HG02852 (cell line): ENCODE measurements at regions not wholly inside any gene's neighbourhood (a gene's known extent, or its start where the extent isn't known, plus 50 kb on each side); places are given as distances from the start of the nearest gene placed in this dataset.
"Not testable (repeated sequence)": the region's sequence is repeated elsewhere in the genome, so short reads cannot be mapped to it uniquely, and the experiment has no call there.

Experiments
- ATAC-seq: cut with Tn5 transposase; IDR thresholded peaks from one replicate; pipeline ENCODE4 v1.9.1; 2021; ENCODE audit warnings: mild to moderate bottlenecking, moderate library complexity; ENCODE audit not compliant: unreplicated experiment

DNA sequence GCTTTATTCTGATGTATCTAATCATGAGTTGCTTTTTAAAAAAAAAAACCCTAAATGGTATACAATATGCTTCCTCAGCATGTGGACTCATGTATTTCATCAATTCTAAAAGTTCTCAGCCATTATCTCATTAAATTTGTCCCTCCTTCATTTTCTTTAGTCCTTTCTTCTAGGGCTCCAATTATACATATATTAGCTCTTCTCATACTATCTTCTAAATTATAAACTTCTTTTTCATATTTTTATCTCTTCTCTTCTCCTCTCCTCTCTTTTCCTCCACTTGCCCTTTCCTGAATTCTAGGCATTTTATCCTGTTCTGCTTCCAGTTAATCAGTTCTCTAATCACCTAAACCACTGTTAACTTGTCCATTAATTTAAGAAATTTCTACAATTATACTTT is 55.0 kb upstream of the IL33 start:
- no peak for ATAC-seq

DNA sequence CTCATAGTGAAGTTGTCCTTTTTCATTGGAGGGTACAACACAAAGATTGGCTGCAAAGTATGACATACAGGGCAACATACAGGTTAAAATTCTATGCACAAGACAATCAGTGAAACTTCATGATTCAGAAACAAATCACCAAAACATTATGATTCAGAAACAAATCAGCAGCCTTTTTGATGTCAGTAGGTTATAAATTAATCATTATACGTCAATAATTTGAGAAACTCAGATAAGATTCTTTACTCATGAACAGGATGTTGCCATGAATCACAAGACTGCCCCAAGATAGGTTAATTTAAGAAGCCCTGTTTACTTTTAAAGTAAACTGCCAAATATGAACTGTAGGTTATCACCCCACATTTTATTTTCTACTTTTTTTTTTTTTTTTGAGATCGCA is 62.2 kb upstream of the IL33 start:
- ATAC-seq: no peak

DNA sequence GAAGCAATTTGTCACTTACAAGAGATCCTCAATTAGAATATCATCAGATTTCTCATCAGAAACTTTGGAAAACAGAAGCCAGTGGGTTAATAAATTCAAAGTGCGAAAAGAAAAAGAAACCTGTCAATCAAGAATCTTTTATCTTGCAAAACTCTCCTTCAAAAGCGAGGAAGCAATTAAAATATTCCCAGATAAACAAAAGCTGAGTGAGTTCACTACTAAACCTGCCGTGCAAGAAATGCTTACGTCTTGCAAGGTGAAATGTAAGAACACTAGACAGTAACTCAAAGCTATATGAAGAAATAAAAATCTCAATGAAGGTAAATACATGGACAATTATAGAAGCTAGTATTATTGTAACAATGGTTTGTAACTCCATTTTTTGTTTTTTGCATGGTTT is 62.8 kb upstream of the IL33 start:
- ATAC-seq: no peak

DNA sequence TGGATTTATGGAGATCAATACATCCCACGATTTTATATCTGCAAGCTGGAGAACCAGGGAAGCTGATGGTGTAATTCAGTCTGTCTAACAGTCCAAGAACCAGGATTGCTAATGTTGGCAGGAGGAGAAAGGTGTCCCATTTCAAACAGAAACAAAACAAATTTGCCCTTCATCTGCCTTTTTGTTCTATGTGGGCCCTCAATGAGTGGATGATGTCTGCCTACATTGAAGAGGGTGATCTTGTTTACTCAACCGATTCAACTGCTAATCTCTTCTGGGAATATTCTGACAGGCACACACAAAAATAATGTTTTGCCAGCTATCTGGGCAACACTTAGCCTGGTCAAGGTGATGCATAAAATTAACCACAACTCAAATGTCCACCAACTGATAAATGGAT is 65.1 kb upstream of the IL33 start:
- no peak for ATAC-seq

DNA sequence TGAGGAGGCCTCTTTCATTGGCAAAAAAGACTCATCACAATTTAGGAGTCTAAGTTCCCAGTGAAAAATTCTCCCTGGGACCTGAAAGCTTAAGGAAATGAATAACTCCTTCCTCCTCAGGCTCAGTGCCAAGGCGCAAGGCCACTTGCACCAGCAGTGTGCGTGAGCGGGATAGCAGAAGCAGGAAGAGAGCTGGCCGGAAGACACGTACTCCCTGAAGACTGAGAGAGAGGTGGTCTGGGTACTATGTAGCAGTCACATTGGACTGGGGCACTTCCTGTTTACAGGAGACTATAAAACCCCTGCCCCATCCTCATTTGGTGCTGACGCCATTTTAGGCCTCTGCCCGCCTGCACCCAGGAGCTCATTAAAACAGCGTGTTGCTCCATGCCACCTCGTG is 66.3 kb upstream of the IL33 start:
- no peak for ATAC-seq

DNA sequence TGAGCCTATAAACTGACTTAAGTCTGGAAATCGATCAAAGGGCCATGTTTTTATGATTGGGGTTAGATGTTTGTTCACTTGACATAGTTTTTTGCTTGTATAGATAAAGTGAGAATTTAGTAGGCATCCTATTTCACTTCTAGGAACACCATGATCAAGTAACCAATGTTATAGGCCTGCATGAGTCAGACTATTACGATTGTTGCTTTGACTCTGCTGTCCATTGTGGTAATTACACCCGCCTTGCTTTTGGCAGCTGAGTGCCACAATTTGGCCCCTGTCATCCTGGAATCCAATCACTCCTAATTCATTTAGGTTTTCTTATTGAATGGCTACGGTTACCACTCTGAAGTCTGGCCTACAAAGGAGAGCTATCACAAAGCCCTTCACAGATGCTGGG is 67.8 kb upstream of the IL33 start:
- no peak for ATAC-seq

DNA sequence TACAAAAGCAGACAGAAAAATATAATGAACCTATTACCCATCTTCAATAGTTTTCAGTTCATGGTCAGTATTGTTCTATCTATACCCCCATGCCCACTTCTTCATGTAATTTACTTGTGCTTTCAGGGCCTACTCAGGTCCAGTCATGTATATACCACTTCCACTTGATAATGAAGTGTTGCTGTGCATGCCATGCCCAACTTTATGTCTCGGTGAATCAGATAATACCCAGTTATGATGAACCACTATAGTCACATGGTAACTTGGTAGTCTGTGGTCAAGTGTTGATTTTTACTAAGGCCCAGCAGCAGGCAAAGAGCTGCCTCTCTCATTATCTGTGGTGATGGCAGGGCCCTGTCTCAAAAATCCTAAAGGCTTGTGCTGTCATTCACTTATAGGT is 70.7 kb upstream of the IL33 start:
- no peak for ATAC-seq

DNA sequence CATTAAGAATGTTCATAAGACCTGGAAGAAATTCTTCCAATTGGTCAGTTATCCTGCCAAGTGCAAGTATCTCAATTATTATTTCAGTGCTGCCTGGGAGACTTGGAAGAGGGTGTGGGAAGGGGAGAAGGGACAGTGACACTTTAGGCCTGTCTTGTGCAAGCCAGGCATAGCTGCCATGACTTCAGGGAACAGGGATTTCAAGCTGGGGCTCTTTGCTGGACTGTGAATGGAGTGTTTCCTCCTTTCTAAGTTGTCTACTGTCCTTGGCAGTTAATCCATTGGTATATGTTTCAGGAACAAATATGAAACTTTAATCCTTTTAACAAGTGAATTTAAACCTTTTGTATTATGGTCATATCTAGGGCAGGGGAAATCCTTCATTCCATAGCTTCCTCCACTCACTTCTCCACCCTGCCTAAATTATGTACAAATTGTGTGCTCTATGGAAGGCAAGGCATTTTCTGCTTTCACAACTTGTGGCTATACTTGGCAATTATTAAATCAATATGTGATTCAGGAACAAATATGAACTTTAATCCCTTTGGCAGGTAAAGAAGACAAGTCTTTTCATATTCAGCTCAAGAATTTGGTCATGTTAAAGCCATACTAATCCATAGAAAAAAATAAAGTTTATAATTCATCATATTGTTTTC is 72.7 kb upstream of the IL33 start:
- no peak for ATAC-seq

DNA sequence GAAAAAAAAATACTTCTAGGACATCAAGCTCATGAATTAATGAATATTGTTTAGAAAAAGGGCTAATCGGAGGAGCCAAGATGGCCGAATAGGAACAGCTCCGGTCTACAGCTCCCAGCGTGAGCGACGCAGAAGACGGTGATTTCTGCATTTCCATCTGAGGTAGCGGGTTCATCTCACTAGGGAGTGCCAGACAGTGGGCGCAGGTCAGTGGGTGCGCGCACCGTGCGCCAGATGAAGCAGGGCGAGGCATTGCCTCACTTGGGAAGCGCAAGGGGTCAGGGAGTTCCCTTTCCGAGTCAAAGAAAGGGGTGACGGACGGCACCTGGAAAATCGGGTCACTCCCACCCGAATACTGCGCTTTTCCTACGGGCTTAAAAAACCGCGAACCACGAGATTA is 79.8 kb upstream of the IL33 start:
- ATAC-seq: not testable (repeated sequence)

DNA sequence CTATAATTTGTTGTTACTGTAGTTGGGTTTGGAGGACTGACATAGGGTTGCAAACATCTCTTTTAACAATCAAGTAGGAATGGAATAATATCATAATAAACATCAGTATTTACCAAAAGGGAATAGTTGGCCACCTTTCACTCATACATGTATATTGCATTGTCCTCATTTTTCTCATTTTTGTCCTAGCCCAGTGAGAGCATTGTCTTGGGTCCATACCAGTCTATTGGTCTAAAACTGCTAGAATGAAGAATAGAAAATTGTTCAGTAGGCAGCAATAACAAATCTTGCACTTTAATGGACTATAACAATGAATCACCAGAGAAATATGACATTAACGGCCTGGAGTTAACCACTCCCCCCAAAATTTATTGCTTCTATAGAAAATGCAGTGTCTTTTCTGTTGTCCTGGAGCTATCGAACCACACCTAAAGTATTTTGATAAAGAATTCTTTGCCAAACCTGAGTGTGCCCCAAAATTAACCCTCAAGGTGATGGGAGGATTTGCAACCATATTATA is 80.9 kb upstream of the IL33 start:
- ATAC-seq: no peak

DNA sequence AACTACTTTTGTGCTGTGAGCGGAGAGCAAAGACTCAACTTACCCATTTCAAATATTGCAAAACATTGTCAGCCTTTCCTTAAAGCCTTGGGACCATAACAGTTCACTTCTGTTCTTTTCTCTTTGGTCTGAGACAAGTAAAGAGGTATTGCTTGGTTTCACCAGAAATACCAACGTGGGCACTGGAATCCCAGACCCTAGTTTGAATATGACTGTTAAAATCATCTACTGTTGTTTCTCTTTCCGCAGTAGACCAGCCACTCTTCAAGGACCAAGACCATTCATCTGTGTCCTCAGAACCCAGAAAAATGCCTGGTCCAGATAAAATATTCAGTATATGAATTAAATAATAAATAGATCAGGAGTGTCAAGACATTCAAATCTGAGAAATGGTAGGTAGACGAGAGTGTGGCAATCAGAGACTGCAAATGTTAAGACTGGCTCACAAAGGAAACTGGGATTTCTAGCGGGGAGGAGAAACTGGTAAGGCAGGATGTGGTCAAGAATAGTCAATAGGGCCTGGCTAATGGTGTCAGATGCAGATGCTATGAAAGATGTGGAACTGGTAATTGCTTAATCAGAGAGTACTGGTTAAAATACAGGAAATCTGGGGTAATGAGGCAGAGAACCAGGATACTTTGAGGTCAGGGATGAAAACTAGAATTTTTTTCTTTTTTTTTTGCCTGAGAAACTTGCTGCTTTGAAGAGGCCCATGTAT is 82.1 kb upstream of the IL33 start:
- ATAC-seq: peak; percentile 93

DNA sequence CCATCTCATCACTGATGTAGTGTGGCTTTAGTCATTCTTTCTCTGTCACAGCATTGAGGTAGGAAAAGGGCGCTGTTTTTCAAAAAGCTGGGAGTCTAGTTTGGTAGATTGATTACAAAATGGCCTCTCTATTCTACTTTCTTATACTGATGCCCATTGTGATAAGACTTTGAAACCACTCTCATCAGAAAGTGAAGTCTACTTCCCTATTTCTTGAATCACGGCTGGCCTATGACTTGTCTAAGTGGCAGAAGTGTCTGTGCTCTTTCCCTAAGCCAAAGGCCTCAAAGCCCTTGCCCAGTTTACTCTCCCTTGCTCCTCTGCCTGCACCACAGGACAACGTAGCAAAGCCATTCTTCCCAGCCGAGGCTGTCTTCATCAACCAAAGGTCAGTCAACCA is 83.0 kb upstream of the IL33 start:
- ATAC-seq: no peak

DNA sequence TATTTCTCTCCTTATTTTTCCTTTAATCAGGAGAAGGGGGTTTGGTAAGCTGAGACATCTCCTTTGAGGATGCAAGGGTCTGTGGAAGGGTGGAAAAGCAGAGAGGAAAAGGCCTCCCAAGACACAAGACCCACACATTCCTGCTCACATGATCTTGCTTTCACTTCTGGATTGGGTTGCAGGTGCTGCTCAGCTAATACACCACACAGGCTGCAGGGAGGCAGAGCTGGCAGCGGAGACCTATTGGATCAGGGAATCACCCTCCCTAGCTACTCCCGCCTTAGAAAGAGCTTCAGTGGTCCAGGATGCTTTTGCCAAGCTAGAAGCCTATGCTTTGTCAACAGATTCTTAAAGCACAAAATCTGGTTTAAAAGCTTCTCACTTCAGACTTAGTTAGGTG is 87.6 kb upstream of the IL33 start:
- ATAC-seq: no peak

DNA sequence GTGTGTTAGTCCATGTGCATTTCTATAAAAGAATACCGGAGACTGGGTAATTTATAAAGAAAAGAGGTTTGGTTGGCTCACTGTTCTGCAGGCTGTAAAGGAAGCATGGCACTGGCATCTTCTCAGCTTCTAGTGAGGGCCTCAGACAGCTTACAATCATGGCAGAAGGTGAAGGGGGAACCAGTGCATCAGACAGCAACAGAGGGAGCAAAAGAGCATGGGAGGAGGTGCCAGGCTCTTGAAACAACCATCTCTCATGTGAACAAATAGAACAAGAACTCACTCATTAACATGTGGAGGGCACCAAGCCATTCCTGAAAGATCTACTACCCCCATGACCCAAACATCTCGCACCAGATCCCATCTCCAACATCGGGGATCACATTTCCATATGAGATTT is 89.2 kb upstream of the IL33 start:
- no peak for ATAC-seq

DNA sequence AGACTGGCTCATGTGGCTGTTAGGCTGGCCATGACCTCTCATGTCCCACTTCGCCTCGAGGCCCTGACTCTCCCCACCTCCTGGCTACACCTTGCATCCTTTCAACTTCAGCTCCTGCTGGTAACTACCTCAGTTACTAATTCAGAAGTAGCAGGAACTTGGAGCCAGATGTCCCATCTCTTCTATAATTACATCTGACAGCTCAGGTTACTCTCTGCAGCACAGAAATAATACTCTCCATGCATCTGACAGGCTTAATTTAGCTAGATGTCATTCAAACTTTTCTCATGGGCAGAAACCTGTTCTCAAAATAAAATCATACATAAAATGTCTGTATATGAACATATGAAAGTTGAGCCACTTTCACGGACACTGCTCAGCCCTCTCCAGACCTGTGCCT is 92.2 kb upstream of the IL33 start:
- ATAC-seq: no peak

DNA sequence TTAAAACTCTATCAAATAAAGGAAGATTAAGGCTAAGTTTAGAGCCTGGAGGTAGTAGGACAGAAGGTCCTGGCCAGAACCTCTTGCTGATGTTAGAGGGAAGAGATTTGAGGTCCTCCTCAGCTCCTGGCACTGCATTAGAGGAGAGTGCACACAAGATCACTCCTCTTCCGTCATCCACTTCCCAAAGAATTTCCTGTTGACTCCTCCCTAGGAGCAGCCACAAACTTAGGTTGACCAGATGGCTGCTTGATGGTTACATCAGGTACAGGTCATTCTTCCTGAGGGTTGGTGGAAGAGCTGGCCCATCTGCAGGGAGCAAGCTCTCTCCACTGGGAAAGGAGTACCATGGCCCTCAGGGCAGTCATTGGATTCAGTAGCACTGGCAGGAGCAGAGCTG is 93.9 kb upstream of the IL33 start:
- no peak for ATAC-seq

DNA sequence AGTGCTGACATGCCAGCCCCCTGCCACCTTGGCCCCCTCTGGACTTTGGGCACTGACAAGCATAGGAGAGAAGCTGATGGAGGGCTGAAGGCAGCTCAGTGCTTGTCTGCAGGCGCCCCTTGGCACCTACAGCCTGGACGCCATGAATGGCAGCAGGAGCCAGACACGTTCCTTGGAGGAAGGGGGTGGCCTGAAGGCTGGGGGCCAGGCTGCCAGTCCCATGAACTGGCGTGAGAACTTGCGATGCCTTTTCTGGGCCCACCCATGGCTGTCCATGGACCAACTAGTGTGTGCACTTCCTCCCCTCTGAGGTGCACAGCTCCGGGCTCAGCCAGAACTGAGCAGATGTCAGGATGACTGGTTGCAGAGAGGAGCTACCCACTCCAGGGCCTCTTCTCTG is 99.0 kb upstream of the RANBP6 start:
- ATAC-seq: no peak

DNA sequence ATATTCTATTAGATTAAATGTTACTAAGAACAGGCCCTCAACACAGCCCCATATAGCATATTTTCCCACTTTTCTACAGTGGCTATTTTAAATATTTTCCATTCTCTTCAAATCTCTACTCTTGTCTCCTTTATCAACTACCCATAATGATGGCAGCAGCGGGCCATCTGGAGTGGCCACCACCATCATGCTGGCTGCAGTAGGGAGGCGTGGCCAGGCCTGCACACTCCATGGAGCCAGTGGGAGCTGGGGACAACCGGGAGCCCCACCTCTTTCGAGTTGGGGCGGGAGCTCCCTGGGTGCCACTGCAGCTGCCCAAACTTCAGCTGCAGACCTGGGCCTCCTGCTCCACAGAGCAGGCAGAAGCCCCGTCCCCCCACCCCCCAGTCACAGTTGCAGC is 98.4 kb upstream of the RANBP6 start:
- ATAC-seq: no peak

DNA sequence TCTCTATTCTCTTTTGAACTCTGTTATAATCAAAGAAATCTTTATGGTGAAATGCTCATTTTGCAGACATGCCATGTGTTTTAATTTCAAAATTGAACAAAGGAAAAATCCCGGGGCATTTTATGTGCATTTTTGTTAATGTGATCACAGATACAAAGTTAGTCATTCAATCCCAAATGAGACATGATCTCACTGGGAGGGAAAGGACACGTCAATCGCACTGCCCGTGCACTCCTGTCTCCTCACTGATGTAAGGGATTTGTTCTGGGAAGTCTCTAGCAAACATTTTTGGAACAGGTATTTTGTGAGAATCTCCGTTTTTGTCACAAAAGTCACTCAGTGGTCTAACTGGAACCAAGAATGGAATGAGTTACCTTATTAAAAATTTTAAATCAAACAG is 97.9 kb upstream of the RANBP6 start:
- no peak for ATAC-seq

DNA sequence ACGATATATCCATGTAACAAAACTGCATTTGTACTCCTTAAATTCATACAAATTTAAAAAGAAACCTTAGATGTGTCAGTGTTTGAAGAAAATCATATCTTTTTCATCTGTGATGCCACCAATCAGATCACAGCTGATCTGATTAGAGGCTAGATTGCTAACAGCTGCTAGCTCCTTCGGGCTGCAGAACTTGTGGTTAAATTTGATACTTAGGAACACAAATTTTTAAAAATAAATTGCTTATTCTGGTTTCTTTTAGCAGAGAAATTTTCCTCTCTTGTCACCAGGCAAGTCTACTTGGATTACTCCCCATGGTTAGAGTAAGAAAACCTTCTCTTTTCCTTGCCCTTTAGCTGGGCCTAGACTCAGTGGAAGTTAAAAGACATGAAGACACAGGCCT is 94.6 kb upstream of the RANBP6 start:
- no peak for ATAC-seq

DNA sequence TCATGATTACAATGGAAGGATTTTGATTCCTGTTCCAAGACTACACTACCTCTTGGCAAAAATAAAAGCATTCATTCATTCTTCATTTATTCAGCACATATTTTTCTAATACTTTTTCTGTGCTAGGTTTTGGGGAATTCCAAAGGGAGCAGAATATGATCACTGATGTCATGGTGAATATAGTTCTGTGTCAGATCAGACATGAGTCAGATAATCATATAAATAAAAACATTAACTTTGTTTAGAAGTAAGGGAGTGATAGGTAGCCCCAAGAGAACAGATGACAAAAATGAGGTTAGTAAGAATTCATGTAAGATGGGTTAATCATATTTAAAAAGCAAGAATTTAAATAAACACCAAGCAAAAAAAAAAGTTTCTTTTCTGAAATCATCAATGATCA is 94.1 kb upstream of the RANBP6 start:
- no peak for ATAC-seq

DNA sequence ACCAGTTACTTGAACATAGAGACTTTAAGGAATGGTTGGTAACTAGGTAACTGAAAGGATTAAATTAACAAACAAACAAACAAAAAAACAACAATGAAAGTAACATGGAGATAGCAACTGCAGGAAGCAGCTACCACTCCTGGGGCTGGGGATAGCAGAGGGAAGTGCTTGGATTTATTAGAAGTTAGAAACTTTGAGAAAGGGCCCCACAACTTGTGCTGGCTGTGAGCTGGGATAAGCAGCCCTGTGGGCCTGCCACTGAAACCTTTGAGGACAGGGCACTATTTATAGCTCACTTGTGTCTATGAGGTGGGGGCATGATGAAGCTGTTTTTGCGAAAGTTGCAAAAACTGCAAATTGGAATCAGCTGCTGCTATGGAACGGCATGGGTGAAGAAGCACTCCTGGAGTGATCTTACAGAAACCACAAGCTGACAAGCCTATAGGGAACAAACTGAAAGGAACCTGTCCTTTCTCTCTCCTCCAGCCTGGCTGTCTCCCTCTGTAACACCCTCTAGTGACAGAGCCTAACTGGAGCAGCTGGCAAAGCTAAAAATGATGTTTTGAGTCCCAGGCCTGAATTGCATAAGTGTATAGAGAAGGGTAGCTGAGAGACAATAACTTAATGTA is 91.4 kb upstream of the RANBP6 start:
- ATAC-seq: no peak
